C1 segment of cervical spinal cord (tissue), 14 donors: ENCODE measurements at regions not wholly inside any gene's neighbourhood (a gene's known extent, or its start where the extent isn't known, plus 50 kb on each side); places are given as distances from the start of the nearest gene placed in this dataset.

Source experiments
- DNase-seq, 14 donors: peaks; one replicate each; lab custom pipeline; 2025; lab: John Stamatoyannopoulos, UW

- no peak for DNase-seq
These were observed 573.0 kb downstream of the GALR1 start for GRCh38 chr18:77822632-77823031.

GRCh38 chr18:77833807-77834206, 584.2 kb downstream of the GALR1 start:
- no peak for DNase-seq

DNA sequence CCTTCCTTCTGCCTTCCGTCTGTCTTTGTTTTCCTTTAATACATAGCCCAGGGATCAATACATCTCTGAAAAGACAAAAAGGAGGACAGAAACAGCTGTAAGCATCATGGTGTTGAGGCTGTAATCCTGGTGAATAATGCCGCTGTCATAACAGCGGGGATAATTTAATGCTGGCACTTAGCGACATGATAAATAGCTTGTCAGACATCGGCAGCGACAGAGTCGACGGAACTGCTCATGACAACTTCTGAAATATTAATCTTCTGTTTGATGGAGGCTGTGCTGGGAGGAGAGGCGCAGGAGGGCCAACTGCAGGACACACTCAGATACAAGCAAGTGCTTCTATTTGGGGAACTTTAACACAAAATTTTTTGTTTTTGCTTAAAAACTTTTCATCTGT, 602.2 kb downstream of the GALR1 start:
- DNase-seq = no peak

DNA sequence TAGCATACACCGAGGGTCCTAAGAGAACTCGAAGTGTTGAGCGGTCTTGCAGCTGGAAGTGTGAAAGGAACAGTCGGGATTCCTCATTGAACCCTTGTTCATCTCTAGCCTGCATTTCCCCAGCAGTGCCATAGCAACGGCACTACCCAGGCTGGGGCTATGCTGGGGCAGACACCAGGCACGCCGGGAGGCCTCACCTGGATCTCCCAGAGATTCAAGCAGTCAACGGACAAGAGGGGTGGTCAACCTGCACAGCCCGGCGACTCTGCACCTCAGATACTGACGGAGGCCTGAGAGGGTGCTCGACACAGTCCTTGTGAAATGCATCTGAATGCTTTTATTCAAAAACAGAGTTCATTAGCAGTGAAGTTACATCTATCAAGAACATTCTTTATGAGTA, 604.2 kb downstream of the GALR1 start:
- DNase-seq = no peak

GRCh38 chr18:77857678-77858655, 608.3 kb downstream of the GALR1 start:
- no peak for DNase-seq

DNA sequence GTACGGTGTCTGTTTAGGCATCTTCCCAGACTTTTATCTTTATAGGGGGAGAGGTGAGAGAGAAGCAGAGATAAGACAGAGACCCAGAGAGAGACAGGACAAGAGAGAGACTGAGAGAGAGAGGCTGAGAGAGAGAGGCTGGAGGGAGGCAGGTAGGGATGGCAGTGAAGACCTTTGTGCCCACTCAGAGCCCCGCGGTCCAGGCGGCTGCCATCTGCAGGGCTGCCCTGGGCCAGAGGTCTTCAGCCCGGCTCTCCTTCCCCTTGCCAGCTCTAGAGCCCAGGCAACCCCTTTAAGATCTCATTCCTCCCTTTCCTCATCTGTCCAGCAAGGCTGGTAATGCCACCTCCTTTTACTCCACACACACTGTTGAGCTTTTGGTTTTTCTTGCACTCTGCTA, 610.0 kb downstream of the GALR1 start:
- no peak for DNase-seq

GRCh38 chr18:77862066-77862757, 612.6 kb downstream of the GALR1 start:
- DNase-seq = no peak

GRCh38 chr18:77865853-77866252, 616.2 kb downstream of the GALR1 start:
- no peak for DNase-seq

DNA sequence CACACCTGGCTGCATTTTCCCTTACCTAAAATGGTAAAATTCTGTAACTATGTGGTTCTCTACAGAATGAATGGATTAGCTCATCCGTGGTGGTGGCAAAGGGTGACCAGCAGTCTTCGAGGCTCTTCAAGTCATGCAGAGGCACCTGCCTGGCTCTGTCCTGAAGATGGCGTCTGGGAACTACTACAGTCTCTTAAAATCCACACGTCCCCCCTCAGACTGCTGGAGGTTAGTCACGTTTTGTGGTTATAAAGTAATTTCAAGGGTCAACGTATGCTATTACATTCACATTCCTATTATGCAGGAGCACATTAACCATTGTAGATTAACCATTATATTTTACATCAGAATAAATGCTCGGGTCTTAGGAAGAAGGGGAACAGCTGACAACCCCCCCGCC, 616.7 kb downstream of the GALR1 start:
- DNase-seq = no peak

GRCh38 chr18:77870199-77870598, 620.6 kb downstream of the GALR1 start:
- peak in 2 of 14 donors; percentile 3 to 14 for DNase-seq

DNA sequence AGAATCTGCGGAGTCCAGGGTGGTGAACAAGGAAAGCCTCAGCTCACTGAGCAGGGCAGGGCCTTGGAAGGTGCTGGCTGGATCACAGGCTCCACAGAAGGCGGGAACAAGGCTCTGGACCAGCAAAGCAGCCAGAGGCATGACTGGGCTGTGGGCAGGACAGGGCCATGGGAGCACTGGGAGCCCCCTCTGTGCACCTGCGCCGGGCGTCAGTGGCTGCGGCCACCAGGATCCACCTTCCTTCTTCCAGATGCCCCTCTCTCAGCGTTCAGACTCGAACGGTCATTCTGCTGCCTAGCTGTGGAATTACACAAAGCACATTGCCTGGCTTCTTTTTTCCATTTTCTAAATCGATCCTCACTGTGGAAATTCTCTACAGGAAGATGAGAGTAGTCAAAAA, 621.2 kb downstream of the GALR1 start:
- DNase-seq = no peak

GRCh38 chr18:77872166-77872565, 622.5 kb downstream of the GALR1 start:
- no peak for DNase-seq

GRCh38 chr18:77876319-77876865, 626.7 kb downstream of the GALR1 start:
- DNase-seq = no peak

- no peak for DNase-seq
These were observed 630.2 kb downstream of the GALR1 start for GRCh38 chr18:77879829-77880228.

DNA sequence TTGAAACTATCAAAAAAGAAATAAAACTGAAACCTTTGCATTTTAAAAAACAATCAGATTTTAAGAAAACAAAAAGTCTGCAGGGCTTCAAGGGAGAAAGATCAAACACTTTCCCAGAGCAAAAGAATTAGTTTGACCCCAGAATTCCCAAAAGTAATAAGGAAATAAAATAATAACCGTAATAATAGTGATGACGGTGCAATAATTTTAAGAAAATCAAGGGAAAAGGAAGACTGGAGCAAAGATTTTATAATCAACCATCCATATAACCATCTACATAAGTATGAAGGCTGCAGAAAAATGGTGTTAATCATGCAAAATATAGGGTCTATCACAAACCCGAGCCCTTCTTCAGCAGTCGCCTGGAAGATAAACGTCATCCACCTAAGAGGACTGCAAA, 634.8 kb downstream of the GALR1 start:
- DNase-seq = no peak

DNA sequence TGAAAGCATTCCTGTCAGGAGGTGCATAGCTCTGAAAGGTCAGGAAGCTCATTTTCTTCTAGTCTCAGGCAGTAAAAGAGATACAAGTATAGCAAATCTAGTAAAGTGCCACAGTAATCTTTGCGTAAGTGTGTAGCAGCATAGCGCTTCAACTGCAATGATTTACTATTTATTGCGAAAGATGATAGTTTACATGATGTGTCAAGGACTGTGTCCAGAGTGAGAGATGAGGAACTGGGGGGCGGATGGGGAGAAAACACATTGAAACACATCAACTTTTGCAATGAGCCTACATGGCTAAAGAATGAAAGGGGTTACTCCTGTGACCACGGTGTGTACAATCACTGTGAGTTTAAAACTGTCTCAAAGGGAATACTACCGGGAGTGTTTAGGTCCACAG, 644.4 kb downstream of the GALR1 start:
- no peak for DNase-seq

DNA sequence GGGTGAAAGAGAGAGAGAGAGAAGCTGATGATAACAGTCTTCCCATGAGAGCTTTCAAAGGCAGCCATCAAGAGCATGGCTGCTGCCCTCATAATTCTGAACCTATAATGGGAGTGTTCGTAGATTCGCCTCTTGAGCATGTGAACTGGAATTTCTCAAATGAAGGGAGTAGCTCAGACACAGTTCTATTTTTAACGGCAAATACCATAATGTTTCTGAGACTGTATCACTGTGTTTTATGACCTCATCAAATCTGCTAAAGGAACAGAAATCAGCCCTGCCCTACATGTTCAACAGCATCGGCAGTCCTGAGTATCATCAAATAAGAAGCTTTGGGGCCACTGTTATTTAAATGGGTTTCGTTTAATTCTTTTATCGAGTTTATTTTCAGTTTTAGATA, 645.6 kb downstream of the GALR1 start:
- no peak for DNase-seq

- DNase-seq = no peak
These were observed 647.1 kb downstream of the GALR1 start for GRCh38 chr18:77896586-77897252.

- no peak for DNase-seq
These were observed 648.0 kb downstream of the GALR1 start for GRCh38 chr18:77897606-77898005.

DNA sequence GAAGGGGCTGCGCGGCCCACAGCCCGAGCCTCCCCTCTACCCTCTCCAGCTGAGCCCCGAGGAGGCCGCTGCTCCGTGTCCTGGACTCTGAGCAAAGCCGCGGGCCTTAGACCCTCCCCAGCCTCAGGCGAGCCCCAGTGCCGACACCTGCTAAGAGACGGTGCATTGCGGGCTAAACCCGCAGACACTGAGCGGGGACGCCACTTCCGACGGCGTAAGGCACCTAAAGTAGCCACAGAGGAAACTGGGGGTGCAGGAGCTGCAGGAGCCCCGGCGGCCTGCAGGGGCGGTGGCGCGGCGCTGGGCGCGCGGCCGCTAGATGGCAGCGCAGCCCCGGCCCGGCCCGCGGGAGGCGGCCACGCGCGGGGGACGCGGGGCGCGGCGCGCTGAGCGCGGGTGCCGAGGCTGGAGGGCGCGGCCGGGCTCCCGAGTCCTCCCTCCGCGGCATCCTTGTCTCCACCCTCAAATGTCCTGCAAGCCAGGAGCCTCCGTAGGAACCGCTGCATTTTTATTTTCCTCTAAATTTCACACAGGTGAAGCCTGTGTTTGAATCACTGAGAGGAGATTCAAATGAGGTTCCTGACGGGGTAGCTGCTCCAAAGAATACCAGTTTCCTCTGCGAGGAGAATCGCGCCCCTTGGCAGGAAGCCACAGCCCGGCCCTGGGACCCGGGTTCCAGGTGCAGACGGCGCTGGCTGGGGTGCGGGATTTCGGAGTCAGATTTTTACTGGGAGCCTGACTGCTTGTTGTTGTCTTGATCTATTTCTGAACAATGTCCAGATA, 650.5 kb downstream of the GALR1 start:
- peak in 6 of 14 donors; percentile 8 to 54 (median 32) for DNase-seq

- DNase-seq = no peak
These were observed 655.4 kb downstream of the GALR1 start for GRCh38 chr18:77905011-77905410.
